SK-N-SH (cell line): ENCODE measurements at regions not wholly inside any gene's neighbourhood (a gene's known extent, or its start where the extent isn't known, plus 50 kb on each side); places are given as distances from the start of the nearest gene placed in this dataset.
"Not testable (repeated sequence)": the region's sequence is repeated elsewhere in the genome, so short reads cannot be mapped to it uniquely, and the experiment has no call there.

Source experiments
- GABPA ChIP-seq: IDR thresholded peaks from 2 replicates; pipeline ENCODE4 v1.4.0; 2012; ENCODE audit warnings: low read depth, mild to moderate bottlenecking
- TF ChIP-seq, protein P1 (sequence below): fragments of 200-600 bp; sonication (generic); IDR thresholded peaks from 2 replicates; pipeline ENCODE4 v1.6.1; 2017; ENCODE audit warnings: antibody characterized with exemption, mild to moderate bottlenecking, moderate library complexity

DNA sequence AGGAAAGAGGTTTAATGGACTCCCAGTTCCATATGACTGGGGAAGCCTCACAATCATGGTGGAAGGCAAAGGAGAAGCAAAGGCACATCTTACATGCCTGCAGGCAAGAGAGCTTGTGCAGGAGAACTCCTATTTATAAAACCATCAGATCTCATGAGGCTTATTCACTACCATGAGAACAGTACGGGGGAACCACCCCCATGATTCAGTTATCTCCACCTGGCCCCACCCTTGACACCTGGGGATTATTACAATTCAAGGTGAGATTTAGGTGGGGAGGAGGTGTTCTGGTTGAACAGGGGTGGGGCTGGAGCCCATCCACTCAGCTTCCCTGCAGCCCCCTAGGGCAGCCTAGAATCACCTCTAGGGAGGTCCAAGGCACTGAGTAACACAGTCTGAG lies 128.9 kb upstream of the KLF3 start:
- TF ChIP-seq, protein P1, sequence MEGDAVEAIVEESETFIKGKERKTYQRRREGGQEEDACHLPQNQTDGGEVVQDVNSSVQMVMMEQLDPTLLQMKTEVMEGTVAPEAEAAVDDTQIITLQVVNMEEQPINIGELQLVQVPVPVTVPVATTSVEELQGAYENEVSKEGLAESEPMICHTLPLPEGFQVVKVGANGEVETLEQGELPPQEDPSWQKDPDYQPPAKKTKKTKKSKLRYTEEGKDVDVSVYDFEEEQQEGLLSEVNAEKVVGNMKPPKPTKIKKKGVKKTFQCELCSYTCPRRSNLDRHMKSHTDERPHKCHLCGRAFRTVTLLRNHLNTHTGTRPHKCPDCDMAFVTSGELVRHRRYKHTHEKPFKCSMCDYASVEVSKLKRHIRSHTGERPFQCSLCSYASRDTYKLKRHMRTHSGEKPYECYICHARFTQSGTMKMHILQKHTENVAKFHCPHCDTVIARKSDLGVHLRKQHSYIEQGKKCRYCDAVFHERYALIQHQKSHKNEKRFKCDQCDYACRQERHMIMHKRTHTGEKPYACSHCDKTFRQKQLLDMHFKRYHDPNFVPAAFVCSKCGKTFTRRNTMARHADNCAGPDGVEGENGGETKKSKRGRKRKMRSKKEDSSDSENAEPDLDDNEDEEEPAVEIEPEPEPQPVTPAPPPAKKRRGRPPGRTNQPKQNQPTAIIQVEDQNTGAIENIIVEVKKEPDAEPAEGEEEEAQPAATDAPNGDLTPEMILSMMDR = not testable (repeated sequence)
- TF ChIP-seq GABPA = not testable (repeated sequence)
